ENCODE measurements at regions not wholly inside any gene's neighbourhood (a gene's known extent, or its start where the extent isn't known, plus 50 kb on each side); places are given as distances from the start of the nearest gene placed in this dataset.
"Not testable (repeated sequence)": the region's sequence is repeated elsewhere in the genome, so short reads cannot be mapped to it uniquely, and the experiment has no call there.

DNA sequence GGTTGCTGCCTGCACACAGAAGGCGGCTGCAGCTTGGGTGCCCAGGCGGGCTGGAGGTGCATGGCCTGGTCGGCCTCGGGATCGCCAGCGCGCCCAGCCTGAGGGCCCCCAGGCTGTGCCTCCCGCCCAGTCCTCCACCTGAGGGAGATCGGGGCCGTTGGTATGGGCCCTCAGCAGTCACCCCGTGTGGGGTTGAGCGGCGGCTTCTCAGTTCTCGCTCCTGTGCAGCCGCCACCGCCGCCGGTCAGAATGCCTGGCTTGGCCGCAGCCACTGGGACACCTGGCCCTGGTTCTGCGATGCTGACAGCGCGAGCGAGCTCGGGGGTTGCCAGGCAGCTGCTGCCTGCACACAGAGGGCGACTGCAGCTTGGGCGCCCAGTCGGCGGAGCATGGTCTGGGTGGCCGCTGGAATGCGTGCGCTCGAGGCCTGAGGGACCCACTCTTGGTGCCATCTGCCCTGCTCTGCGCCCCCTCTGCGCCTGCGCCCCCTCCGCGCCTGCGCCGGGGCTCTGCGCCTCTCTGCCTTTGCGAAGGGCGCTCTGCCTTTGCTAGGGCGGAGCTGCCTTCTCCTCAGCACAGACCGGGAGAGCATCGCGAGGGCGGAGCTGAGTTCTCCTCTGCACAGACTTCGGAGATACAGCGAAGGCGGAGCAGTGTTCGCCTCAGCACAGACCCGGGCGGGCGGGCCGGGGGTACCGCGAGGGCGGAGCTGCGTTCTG lies 84.6 kb upstream of the ZNG1F start:
- peak; percentile 88 for DNase-seq (ENCODE audit: low spot score)

DNA sequence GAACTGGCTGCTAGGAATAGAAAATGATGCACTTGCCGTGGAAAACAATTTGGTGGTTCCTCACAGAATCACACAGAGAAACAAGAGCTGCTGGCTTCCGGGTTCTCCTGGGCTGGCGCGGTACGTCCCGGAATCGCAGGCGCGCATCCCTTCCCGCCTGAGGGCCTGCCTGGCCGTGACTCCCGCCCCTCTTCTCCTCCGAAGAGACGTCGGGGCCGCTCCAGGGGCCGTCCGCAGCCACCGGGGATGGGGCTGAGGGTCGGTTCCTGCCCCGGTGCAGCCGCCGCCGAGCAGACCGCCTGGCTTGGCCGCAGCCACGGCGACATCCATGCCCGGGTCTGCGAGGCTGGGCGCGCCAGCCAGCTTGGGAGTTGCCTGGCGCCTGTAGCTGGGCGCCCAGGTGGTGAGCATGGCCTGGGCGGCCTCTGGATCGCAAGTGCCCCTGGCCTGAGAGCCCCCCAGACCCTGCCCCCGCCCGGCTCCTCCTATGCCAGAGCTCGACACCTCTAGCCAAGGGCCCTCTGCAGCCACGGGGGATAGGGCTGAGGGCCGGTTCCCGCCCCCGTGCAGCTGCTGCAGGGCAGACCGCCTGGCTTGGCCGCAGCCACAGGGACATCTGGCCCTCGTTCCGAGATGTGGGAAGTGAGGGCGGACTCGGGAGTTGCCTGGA lies 83.9 kb upstream of the ZNG1F start:
- DNase-seq (ENCODE audit: low spot score): not testable (repeated sequence)

DNA sequence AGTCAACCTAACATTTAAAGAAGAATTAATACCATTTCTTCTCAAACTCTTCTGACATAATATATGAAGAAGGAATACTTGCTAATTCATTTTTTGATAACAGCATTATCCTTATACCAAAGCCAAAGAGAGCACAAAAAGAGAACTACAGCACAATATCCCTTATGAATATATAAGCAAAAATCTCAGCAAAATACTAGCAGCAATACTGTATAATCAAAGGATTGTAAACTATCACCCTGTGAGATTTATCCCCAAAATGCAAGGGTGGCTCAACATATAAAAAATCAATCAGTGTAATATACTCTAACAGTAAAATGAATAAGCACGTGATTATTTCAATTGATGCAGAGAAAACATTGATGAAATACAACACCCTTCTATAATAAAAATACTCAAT lies 81.9 kb upstream of the ZNG1F start:
- DNase-seq (ENCODE audit: low spot score): not testable (repeated sequence)

DNA sequence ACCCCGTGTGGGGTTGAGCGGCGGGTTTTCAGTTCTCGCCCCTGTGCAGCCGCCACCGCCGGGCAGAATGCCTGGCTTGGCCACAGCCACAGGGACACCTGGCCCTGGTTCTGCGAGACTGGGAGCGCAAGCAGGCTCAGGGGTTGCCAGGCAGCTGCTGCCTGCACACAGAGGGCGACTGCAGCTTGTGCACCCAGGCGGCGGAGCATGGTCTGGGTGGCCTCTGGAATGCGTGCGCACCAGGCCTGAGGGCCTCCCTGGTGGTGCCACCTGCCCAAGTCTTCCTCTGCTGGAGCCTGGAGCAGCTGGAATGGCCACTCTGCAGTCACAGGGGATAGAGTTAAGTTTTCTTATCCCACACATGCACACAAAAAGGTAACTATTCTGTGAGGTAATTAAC lies 80.4 kb upstream of the ZNG1F start:
- not testable (repeated sequence) for DNase-seq (ENCODE audit: low spot score)

DNA sequence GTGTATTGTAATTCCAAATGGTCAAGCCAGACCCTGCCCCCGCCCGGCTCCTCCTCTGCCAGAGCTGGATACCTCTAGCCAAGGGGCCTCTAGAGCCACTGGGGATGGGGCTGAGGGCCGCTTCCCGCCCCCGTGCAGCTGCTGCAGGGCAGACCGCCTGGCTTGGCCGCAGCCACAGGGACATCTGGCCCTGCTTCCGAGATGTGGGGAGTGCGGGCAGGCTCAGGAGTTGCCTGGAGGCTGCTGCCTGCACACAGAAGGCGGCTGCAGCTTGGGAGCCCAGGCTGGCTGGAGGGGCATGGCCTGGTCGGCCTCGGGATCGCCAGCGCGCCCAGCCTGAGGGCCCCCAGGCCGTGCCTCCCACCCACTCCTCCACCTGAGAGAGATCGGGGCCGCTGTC lies 79.9 kb upstream of the ZNG1F start:
- DNase-seq (ENCODE audit: low spot score): peak; percentile 18

DNA sequence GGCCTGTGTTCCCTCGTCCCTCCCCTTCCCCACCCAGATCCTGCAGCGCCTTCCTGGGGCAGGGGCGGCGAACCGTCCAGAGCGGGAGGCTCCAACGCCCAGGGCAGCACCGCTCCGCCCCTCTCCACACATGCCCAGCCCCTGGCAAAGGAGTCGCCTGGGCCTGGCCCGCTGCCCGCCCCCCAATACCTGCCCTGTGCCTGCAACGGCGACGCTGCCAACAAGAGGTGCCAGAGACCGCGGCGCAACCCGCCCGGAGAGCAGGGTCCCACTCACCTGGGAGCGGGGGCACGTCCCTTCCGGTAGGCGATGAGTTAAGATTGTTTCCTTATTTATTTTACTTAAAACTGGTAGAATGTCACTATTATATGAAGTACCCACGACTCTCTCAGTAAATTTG lies 77.5 kb upstream of the ZNG1F start:
- not testable (repeated sequence) for DNase-seq (ENCODE audit: low spot score)

DNA sequence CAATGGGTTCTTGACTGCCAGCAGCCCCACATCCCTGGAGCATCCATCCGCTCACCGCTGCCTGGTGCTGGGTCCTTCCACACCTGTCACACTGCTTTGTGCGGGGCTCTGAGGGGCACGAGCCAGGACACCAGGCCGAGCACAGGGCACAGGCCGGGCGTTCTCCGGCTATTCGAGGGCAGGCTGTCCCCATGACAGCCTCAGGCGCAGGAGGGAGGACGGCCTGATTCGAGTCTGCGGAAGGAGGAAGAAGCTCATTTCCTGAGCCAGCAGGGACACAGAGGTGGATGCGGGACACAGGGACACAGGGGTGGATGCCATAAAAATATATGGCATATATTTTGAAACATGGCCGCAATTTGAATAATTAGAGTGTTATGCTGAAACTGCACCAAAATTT lies 76.9 kb upstream of the ZNG1F start:
- DNase-seq (ENCODE audit: low spot score): not testable (repeated sequence)

DNA sequence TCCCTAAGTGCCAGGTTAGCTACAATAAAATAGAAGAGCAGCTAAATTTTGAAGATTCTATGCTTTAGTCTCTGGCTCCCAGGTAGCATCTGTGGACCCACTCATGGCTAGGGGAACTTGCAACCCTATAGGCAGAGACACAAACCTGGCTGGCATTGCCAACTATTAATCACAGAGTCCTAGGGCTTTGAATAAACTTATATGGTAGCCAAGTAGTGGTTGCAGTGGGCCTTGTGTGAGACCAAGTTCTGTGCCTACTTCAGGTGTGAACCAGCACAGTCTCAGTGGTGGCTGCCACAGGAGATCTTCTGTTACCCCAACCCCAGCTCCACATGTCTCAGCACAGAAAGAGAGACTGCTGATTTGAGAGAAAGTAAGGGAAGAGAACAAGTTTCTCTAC lies 62.9 kb upstream of the ZNG1F start:
- DNase-seq (ENCODE audit: low spot score): not testable (repeated sequence)

DNA sequence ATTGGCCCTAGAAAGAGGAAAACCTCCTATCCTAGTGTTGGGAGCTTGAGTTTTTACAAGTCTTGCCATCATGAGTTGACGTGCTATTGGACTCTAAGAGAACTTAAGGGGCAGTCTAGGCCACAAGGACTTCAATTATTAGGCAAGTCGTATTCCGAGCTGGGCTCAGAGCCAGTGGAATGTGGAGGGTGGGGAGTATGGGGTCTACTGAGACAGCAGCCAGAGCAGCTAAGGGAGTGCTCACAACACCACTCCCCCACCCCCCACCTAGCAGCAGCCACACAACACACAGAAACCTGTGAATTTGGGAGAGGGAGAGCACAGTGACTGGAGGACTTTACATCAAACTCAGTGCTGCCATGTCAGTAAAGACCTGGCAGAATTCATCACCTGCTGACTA lies 62.0 kb upstream of the ZNG1F start:
- DNase-seq (ENCODE audit: low spot score): not testable (repeated sequence)

DNA sequence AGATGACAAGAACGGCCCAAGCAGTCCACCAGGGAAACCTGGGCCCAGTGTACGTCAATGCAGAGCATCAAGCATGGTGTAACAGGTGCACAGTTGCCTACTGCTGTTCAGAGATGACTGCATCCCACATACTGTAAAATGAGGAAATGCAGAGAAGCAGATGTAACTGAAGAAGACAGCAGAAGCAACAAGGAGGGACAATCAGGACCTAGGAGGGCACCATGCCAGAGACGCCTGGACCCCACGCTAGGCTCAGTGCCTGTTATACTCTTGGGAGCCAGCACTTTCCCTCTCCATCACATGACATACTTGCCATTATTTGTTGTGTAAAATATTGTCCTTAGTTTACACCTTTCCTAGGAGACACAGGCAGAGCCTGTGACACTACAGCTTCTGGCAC lies 57.6 kb upstream of the ZNG1F start:
- not testable (repeated sequence) for DNase-seq (ENCODE audit: low spot score)
